T follicular helper cell (primary cell): ENCODE measurements at regions not wholly inside any gene's neighbourhood (a gene's known extent, or its start where the extent isn't known, plus 50 kb on each side); places are given as distances from the start of the nearest gene placed in this dataset.
"Not testable (repeated sequence)": the region's sequence is repeated elsewhere in the genome, so short reads cannot be mapped to it uniquely, and the experiment has no call there.

Source experiments
- DNase-seq: peaks from one replicate; pipeline ENCODE4 v3.0.0-alpha.2; 2020; ENCODE audit warnings: low read depth

DNA sequence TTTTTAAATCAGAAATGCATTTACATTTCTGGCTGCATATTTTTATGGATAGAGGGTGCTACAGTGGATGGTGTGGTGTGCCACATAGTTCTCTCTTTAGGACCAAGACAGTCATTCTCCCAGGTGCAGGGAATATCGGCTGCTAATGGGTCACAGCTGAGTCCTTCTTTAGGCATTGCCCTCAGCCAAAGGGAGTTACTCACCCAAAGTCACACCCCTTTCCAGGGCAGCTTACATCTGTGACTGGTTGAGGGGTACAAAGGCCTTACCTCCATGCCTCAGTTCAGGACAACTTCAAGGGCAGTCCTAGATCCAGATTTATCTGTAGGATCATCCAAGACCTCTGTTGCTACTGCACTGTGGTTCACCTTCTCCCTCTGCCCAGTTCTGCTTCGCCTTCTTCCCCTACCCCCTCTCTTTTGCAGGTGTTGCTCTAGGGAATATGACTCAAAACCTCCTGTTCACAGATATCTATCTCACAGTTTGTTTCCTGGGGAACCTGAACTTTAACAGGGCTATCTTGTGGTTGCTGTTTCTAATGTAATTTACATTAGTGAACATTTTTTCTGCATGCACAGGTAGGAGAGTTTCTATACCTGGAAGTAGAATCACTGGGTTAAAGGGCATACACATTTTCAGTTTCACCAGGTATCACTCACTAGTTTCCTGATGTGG is 413.9 kb downstream of the RPS6KC1 start:
- no peak for DNase-seq

DNA sequence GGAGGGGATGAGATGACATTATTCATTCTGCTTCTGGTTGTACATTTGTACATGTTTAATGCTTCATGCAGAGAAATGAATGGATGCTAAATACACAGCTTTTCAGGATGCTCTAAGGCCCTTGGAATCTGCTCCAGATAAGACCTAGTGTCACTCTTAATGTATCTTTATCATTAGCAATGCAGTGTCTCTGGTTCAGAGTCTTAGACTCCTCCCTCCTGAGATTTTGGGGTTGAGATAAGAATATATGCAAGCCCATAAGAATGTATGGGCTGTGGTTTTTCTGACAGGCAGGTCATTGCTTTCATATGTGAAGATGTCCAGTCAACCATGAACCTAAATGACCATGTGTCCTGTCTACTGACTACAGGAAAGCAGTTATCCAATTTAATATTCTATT is 415.5 kb downstream of the RPS6KC1 start:
- no peak for DNase-seq

DNA sequence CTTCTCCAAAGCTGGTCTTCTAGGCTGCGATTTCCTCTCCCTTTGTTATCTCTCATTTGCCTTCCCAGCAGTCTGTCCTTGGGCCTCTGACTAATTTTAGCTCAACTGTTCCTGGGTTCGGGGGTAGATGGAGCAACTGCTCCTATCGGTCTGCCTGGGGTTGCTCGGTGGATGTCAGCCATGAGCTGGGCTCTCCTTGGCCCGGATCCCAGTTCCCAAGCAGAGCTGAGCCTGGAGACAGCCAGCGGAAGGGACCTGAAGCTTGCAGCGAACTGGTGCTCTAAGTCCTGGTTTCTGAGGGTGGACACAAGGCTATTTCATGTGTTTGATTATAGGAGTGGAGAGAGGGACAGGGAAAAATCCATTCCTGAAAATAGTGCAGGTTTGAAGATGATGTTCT is 423.0 kb downstream of the RPS6KC1 start:
- DNase-seq: no peak

DNA sequence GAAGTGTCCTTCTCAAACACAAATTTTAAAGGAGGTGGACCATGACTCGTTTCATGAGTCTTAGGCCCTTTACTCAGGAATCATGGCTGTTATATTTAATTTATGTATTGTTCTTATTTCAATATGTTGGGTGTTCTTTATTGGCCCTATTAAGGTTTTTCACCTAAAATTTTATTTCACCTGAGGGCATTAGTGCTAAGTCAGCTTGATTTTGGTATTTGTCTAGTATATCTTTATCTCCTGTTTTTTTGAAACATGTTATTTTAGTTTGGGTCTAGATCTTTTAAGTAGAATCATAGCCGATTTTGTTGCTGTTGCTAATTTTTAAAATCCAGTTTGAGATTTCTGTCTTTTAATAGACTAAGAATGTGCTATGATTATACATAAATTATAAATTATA is 430.4 kb downstream of the RPS6KC1 start:
- no peak for DNase-seq

DNA sequence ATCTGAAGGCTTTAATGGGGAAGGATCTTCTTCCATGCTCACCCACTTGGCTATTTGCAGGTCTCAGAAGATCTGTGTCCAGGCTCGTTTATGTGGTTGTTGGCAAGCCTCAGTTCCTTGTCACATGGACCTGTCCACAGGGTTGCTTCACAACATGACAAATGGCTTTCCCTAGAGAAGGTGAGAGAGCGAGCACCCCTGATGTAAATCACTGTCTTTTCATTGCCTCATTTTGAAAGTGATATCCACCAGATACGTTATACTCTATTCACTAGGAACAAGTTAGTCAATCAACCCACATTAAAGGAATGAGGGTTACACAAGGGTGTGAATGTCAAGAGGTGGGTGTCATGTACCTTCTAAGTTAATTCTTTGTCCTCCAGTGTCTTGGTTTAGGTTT is 433.3 kb downstream of the RPS6KC1 start:
- no peak for DNase-seq

DNA sequence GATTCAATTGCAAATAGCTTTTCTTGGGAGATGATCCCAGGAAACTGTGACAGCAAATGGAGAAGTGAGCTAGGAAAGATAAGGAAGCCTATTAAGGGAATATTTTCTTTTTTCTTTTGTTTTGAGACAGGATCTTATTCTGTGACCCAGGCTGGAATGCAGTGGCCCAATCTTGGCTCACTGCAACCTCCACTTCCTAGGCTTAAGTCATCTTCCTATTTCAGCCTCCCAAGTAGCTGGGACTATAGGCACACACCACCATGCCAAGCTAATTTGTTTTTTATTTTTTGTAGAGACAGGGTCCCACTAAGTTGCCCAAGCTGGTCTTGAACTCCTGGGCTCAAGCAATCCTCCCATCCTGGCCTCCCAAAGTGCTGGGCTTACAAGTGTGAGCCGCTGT is 433.7 kb downstream of the RPS6KC1 start:
- no peak for DNase-seq

DNA sequence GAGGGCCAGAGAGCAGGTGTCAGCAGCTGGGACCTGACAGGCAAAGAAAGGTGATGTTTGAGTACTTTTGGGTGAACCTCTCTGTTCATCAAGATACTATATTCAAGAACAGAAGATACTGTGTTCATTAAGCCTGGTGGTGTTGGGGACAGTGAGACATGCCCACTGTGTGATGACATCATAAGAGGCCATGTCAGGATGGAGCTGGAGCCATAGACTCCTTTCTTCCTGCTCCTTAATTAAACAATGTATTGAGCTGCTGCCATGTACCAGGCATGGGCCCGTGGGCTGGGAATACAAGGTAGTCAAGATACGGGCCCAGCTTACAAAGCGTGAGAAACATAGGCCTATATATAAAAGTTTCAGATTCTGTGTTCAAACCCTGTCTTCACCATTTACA is 435.4 kb downstream of the RPS6KC1 start:
- DNase-seq: no peak

DNA sequence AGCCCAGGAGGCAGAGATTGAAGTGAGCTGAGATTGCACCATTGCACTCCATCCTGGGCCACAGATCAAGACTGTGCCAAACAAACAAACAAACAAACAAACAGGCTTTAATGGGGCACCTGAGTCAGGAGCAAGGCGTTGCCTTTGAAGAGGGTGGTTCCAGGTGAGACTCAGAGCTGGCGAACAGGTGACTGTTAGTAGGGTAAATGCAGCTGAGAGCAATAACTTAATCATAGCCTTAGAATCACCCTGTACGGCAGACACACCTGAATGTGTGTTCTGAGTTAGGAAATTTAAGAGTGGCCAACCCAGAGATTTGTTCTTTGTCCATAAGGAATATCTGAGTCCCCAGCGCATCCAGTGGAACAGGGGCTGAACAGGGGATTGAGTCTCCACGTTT is 440.4 kb downstream of the RPS6KC1 start:
- no peak for DNase-seq

DNA sequence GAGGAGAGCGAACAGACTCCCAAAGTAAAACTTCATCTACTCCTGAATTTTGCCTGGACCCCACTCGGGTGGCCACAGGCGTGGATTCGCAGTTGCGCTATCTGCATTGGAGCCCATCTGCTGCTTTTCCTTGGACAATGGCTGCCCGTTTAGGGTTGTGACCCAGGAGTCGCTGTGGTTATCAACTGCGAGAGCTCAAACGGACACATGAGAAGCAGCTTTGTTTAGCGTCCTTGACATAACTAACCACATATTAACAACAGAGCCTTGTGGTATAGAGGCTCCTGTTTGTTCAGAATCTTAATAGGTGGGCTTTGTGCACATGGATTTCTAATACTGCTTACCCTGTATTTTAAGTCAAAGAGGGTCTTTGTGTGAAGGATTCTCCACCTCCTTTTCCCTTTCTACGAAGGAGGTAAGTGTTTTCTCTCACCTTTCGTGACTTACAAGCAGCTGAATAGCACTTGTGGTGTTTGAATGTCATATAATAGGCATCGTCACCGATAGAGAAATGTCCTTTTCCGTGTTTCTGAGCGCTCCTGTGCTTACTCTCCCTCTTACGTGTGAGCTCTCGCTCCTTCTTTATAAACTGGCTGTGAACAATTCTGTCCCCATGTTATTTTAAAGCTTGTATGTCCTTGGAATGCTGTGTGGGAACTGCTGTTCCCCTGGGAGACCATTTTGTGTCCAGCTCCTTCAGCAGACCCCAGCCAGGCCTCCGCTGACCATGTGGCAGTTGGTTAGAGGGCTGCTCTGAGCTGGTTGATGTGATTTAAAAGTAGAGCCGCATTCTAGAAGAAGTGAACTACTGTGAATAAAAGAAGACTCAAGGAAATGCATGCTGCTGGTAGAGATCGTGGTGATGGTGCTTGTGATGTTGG is 441.4 kb downstream of the RPS6KC1 start:
- no peak for DNase-seq

DNA sequence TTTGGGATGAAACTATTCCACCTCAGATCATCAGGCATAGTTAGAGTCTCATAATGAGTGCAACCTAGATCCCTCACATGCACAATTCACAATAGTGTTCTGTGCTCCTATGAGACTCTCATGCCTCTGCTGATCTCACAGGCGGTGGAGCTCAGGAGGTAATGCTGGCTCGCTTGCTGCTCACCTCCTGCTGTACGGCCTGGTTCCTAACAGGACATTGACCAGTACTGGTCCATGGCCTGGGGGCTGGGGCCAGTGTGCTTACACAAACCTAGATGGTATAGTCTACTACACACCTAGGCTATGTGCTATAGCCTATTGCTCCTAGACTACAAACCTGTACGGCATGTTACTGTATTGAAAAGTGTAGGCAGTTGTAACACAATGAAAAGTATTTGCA is 448.4 kb downstream of the RPS6KC1 start:
- DNase-seq: no peak

DNA sequence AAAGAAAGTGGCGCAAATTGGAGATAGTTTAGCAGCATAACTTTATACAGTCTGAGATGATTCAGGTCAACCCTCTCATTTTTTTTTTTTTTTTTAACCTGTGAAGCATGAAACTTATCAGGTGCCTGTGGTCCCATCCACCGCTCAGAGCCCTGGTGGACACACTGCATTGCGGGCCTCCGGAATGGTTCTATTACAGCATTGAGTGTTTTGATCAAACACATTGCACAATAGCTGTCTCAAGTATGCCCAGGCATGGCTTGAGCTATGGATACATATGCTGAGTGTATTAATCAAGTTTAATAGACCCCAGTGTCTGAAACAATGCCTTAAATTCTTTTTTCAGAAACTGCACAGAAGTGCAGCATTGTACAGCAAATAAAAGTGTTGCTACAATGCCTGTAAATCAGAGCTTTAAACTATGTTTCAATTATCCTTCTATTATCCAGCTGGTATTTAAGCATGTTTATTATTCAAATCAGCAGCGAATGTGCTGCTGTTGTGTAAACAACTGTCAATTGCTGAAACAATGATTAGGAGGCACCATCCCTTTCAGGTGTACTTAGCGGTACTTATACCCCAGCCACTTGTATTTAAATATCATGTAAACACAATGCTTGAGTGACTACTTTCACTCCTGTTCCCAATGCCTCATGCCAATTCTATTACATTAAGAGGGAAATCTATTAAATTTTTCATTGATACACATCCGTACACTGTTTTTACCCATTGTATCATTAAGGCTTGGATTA is 456.6 kb downstream of the RPS6KC1 start:
- DNase-seq: no peak

DNA sequence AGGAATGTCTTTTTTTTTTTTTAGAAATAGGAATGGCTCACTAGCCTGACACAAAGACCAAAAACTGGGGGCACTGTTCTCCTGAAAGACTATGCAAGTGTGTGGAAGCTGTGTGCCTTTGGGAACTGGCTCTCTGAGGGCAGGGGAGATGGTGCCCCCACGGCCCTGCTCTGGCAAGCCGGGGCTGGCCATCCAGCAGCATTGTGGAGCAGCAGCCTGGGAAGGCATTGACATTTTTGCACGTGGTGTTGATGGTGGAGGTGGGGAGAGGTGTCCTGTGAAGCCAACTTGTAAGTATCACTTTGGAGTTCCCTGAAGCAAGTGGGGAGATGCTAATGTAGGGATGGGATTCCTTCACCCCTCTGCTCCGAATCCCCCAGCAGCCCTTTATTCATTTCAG is 460.1 kb downstream of the RPS6KC1 start:
- no peak for DNase-seq

DNA sequence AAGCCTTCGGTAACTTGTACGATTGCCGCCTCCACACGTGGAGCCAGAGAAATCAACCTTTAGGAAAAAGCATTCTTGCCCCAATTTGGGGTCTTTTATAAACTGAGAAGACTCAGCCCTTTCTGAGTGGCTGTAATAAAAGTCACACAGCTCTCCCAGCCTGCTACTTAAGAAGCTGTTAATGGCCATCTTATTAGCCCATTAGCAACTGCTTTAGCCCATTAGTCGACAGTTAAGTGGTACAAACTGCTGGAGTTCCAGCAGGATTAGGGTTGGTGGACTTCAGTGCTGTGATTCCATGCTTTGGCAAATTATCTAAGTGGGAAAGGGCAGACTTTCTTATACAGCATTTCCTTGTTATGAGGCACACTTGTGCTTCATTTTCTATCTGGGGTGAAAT is 461.3 kb downstream of the RPS6KC1 start:
- DNase-seq: no peak

DNA sequence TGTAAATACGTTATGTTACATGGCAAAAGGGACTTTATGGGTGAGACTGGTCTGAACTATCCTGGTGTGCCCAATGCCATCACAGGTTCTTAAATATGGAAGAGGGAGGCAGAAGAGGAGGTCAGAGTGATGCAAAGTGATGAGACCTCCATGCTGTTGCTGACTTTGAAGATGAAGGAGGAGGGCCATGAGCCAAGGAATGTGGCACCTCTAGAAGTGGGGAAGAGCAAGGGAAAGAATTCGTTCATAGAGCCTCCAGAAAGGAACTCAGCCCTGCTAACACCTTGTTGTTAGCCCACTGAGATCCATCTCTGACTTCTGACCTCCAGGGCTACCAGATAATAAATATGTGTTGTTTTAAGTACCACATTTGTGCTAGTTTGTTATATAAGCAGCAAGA is 462.0 kb downstream of the RPS6KC1 start:
- no peak for DNase-seq

DNA sequence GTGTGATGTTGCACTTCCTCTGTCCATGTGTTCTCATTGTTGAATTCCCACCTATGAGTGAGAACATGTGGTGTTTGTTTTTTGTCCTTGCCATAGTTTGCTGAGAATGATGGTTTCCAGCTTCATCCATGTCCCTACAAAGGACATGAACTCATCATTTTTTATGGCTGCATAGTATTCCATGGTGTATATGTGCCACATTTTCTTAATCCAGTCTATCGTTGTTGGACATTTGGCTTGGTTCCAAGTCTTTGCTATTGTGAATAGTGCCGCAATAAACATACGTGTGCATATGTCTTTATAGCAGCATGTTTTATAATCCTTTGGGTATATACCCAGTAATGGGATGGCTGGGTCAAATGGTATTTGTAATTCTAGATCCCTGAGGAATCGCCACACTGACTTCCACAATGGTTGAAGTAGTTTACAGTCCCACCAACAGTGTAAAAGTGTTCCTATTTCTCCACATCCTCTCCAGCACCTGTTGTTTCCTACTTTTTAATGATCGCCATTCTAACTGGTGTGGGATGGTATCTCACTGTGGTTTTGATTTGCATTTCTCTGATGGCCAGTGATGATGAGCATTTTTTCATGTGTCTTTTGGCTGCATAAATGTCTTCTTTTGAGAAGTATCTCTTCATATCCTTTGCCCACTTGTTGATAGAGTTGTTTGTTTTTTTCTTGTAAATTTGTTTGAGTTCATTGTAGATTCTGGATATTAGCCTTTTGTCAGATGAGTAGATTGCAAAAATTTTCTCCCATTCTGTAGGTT is 463.6 kb downstream of the RPS6KC1 start:
- not testable (repeated sequence) for DNase-seq

DNA sequence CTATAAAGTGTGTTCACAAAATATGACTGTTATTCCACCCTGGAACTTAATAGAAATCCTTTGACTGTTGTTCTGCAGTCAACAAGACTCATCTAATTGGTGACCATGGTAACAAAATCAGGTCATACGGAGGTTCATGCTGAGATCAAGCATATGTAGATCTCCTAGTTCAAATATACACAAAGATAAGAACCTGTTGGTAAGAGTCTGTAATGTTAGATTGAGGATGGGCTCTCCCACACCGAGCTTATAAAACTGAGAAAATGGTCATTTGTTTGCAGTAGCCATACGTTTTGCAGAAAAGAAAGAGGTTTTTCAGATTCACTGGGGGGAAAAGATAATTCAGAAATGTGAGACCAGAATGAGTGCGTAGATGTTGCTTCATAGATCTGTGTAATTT is 468.1 kb downstream of the RPS6KC1 start:
- DNase-seq: no peak

DNA sequence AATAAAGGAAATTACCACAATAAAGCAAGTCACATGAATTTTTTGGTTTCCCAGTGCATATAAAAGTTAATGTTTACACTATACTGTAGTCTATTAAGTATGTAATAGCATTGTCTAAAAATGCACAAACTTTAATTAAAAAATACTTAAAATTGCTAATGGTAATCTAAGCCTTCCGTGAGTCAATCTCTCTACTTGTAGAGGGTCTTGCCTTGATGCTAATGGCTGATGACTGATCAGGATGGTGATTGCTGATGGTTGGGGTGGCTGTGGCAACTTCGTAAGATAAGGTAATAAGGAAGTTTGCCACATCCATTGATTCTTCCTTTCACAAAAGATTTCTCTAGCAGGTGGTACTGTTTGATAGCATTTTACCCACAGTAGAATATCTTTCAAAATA is 466.6 kb upstream of the PROX1 start:
- DNase-seq: no peak

DNA sequence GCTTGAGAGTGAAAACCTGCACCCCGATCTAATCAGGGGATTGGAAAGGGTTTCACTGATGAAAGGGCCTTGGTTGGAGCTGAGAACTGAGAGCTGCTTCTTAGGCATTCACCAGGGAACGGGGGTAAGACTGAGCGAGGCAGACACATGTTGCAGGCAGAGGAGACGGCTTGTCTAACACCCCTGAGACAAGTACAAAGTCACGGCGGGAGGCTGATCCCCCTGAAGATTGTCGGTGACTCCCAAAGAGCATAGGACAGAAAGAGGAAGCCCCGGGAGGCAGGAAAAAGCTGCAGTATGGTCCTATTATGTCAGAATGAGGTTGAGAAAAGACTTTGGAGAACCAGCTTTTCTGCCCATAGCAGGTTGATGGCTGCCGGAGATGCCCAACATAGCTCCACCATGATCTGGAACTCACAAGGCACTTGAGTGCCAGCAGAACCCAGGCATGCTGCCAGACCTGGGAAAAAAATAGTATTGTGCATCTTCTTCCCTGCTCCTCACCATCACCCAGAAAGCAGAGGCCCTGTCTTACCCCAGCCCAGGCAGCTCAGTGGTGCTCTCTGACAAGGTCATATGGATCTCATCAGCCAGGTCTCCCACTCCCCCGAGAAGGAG is 463.9 kb upstream of the PROX1 start:
- no peak for DNase-seq

DNA sequence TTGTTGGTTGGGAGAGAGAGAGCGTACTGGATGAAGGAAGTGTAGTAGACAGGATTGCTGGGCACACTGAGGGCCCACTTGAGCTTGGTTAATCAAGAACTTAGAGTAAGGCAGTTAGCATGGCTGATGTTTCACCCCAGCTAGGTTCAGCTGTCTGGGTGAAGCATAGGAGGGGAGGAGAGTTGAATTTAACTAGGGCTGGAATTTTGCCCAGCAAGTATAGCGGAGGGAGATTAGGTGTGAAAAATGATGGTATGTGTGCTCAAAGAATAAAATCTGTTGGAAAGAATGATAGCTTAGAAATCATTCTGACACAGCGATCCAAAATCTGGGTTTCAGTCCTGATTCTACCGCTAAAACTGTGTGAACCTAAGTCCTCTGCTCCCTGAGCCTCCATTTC is 461.5 kb upstream of the PROX1 start:
- no peak for DNase-seq

DNA sequence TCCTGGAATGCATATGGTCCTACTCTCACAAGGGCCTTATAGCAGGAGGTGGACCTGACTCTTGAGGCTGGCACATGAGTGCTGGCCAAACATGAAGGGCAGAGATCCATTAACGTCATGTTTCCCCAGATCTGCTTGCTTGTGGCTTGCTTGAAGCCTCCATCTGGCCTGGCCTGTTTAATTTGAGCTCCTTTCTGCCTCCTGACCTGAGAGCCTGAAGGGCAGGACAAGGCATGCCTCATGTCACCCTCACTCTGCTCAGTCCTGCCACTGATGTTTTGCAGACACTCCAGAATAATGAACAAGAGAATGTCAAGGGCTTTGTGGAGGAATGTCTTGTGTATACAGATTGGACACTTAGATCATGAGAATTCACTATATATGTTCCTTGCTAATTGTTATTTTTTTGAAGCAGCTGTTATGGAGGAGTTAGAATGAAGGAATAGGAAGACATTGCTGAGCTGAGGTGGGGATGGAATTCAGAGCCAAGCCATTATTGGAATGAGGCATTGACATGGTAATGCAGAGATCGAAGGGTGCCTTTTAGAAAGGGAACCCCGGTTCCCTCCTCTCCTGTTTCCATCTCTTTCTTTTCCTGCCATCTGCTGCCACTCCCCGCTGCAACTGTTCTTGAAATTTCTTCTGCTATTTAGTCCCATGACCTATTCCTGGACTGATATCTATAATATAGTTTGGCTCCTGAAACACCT is 457.0 kb upstream of the PROX1 start:
- DNase-seq: no peak
